Keratinocyte (primary cell): ENCODE measurements at regions not wholly inside any gene's neighbourhood (a gene's known extent, or its start where the extent isn't known, plus 50 kb on each side); places are given as distances from the start of the nearest gene placed in this dataset.
A peak's percentile ranks its signal among the peaks of the same experiment; 100 is the strongest.

ENCODE experiments used
- DNase-seq: peaks from one replicate; pipeline ENCODE4 v3.0.0-alpha.2; 2011; ENCODE audit warnings: low read depth, missing footprints, low spot score
- FAIRE-seq: peaks from 2 replicates; lab custom pipeline; 2011; peaks lifted over from hg19 to GRCh38; lab: Jason Lieb, UNC
- H2AFZ ChIP-seq: 2 replicates; pipeline ENCODE4 v1.6.0; 2012; ENCODE audit warnings: low read length, control low read depth, inconsistent platforms; ENCODE audit not compliant: control insufficient read depth
- H3K27ac ChIP-seq: 2 replicates; pipeline ENCODE4 v1.5.1; 2011; ENCODE audit warnings: low read length; ENCODE audit not compliant: control insufficient read depth, insufficient read depth
- H3K27me3 ChIP-seq: 3 replicates; pipeline ENCODE4 v1.6.0; 2011; ENCODE audit warnings: low read length; ENCODE audit not compliant: control insufficient read depth, insufficient read depth; ENCODE audit errors: extremely low read depth
- H3K36me3 ChIP-seq, 2 experiments: 2 replicates in 1 of 2; 3 replicates in 1 of 2; pipeline ENCODE4 v1.5.1; 2011; ENCODE audit warnings: low read length in 2 of 2, mild to moderate bottlenecking in 1 of 2; ENCODE audit not compliant: control insufficient read depth in 2 of 2, insufficient read depth in 2 of 2; ENCODE audit errors: extremely low read depth in 1 of 2
- H3K4me1 ChIP-seq: 3 replicates; pipeline ENCODE4 v1.5.1; 2011; ENCODE audit warnings: low read length; ENCODE audit not compliant: control insufficient read depth, insufficient read depth; ENCODE audit errors: extremely low read depth
- H3K4me2 ChIP-seq: 3 replicates; pipeline ENCODE4 v1.6.0; 2011; ENCODE audit warnings: low read depth, low read length; ENCODE audit not compliant: control insufficient read depth, insufficient read depth; ENCODE audit errors: extremely low read depth
- H3K4me3 ChIP-seq, 3 experiments: fragments of 200-600 bp in 1 of 3; sonication (generic) in 1 of 3; 2 replicates in 2 of 3; 3 replicates in 1 of 3; pipeline ENCODE4 v1.5.1; 2011 to 2016; ENCODE audit warnings: low read length in 3 of 3, mild to moderate bottlenecking in 3 of 3, control low read depth in 2 of 3, inconsistent platforms in 1 of 3, low read depth in 1 of 3, mixed read lengths in 1 of 3, mixed run types in 1 of 3, moderate library complexity in 1 of 3; ENCODE audit not compliant: control insufficient read depth in 2 of 3, insufficient read depth in 2 of 3; ENCODE audit errors: extremely low read depth in 1 of 3
- H3K79me2 ChIP-seq: 2 replicates; pipeline ENCODE4 v1.6.0; 2012; ENCODE audit warnings: low read length; ENCODE audit not compliant: control insufficient read depth, insufficient read depth
- H3K9ac ChIP-seq: 3 replicates; pipeline ENCODE4 v1.6.0; 2011; ENCODE audit warnings: low read length; ENCODE audit not compliant: control insufficient read depth, insufficient read depth; ENCODE audit errors: extremely low read depth
- H3K9me1 ChIP-seq: 3 replicates; pipeline ENCODE4 v1.6.0; 2011; ENCODE audit warnings: low read length; ENCODE audit not compliant: control insufficient read depth, insufficient read depth; ENCODE audit errors: extremely low read depth
- H3K9me3 ChIP-seq: 2 replicates; pipeline ENCODE4 v1.5.1; 2012; ENCODE audit warnings: low read depth, low read length; ENCODE audit not compliant: control insufficient read depth
- H4K20me1 ChIP-seq: 3 replicates; pipeline ENCODE4 v1.6.0; 2011; ENCODE audit warnings: low read length; ENCODE audit not compliant: control insufficient read depth, insufficient read depth; ENCODE audit errors: extremely low read depth
- CTCF ChIP-seq, 3 experiments: IDR thresholded peaks in 1 of 3; conservative IDR thresholded peaks in 1 of 3; optimal IDR thresholded peaks in 1 of 3; 2 replicates in 2 of 3; 3 replicates in 1 of 3; pipeline versions ENCODE3 to v1.5.1; 2011; ENCODE audit warnings: low read length in 3 of 3, mild to moderate bottlenecking in 3 of 3, moderate library complexity in 2 of 3, control low read depth in 1 of 3, inconsistent platforms in 1 of 3; ENCODE audit not compliant: insufficient read depth in 2 of 3; ENCODE audit errors: extremely low read depth in 1 of 3
- EZH2 ChIP-seq: IDR thresholded peaks from one replicate; pipeline ENCODE4 v1.6.1; 2012; ENCODE audit warnings: inconsistent platforms, mild to moderate bottlenecking, low read length, moderate library complexity
- dilution Hi-C: fragments of 300-500 bp; cut with MboI; formaldehyde crosslinking; loops from one replicate; pipeline ENCODE4 v1.7.0; 2020; ENCODE audit warnings: low sequenced_read_pairs; ENCODE audit not compliant: extremely low pct_ligation_motif_present

GRCh38 chr1:148385371-148386030 is 97.6 kb downstream of the PPIAL4G start:
- DNase-seq (no peak), FAIRE-seq (no peak)
- Histone ChIP-seq H3K4me2 (no peak overlapping the region), H4K20me1 (no peaks in the 10 kb centered on the region), H3K9me3 (no peaks in the 10 kb centered on the region), H3K36me3 (no peaks in the 10 kb centered on the region), H3K9ac (no peak overlapping the region), H3K79me2 (no peaks in the 10 kb centered on the region), H3K27ac (no peak overlapping the region), H3K4me3 (no peak overlapping the region), H2AFZ (no peak overlapping the region), H3K4me1 (peaks cover 7% of the 10 kb centered on the region), H3K9me1 (no peaks in the 10 kb centered on the region), H3K27me3 (no peaks in the 10 kb centered on the region)
- TF ChIP-seq CTCF (optimal IDR thresholded peaks at IDR 0.05 in 1 of 3, IDR thresholded peaks at IDR 0.05 in 1 of 3, conservative IDR thresholded peaks at IDR 0.05 in 1 of 3; ENCODE audit: extremely low read depth in 1 of 3, insufficient read depth in 2 of 3, low read length in 3 of 3) = no peak
- TF ChIP-seq EZH2 = no peak
- dilution Hi-C loops = no loop called here

- dilution Hi-C loops = no loop called here
- Histone ChIP-seq H3K27ac (no peak overlapping the region), H3K9me3 (no peaks in the 10 kb centered on the region), H3K9me1 (no peaks in the 10 kb centered on the region), H3K36me3 (no peaks in the 10 kb centered on the region), H3K4me2 (no peak overlapping the region), H3K27me3 (no peaks in the 10 kb centered on the region), H3K9ac (no peak overlapping the region), H2AFZ (no peak overlapping the region), H3K79me2 (no peaks in the 10 kb centered on the region), H4K20me1 (no peaks in the 10 kb centered on the region), H3K4me1 (peaks cover 6% of the 10 kb centered on the region), H3K4me3 (no peak overlapping the region)
- FAIRE-seq (no peak), DNase-seq (no peak)
- TF ChIP-seq CTCF (optimal IDR thresholded peaks at IDR 0.05 in 1 of 3, IDR thresholded peaks at IDR 0.05 in 1 of 3, conservative IDR thresholded peaks at IDR 0.05 in 1 of 3; ENCODE audit: extremely low read depth in 1 of 3, insufficient read depth in 2 of 3, low read length in 3 of 3) (peak in 2 of 3 experiments; percentile 4 to 32), EZH2 (no peak)
These were observed 99.1 kb downstream of the PPIAL4G start for GRCh38 chr1:148383966-148384365.
